GM19463 (cell line): ENCODE measurements at regions not wholly inside any gene's neighbourhood (a gene's known extent, or its start where the extent isn't known, plus 50 kb on each side); places are given as distances from the start of the nearest gene placed in this dataset.

ENCODE experiments used
- ATAC-seq: cut with Tn5 transposase; IDR thresholded peaks from one replicate; pipeline ENCODE4 v1.9.1; 2021; ENCODE audit warnings: mild to moderate bottlenecking, moderate library complexity; ENCODE audit not compliant: unreplicated experiment

DNA sequence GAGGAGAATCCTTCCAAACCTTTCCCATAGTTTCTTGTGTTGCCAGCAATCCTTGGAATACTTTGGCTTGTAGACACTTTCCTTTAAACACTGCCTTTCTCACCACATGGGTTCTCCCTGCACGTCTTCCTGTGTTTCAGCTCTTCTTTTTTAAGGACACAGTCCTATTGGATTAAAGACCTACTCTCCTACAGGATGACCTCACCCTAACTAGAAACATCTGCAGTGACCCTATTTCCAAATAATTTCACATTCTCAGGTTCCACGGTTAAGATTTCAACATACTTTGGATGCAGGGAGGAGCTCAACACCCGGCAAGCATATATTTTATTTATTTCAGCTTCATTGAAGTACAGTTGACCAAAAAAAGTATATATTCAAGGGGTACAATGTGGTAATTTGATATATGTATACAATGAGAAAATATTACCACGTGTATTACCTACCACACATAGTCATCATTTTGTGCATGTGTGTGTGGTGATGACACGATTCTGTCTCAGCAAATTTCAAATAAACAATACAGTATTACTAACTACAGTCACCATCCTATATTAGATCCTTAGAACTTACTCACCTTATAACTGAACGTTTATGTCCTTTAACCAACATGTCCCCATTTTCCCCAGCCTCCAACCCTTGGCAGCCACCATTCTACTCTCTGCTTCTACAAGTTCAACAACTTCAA is 745.0 kb downstream of the CBLN2 start:
- no peak for ATAC-seq

DNA sequence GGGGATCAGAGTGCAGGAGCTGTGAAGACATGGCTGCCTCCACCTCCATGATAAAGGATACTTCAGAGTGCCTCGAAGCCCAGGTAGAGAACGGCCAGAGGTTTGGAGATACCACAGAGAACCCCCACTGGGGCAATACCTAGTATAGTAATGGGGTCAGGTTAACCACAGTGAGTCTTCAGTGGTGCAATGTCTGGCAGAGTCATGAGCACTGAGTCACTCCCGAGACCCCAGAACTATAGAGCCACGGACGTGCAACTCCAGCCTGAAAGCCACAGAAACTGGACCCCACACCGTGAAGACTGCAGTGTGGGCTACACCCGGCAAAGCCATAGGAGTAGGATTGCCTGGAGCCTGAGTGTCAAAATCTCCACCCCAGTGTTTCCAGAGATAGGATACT is 746.6 kb downstream of the CBLN2 start:
- ATAC-seq: no peak

GRCh38 chr18:71784777-71785176 is 759.4 kb downstream of the CBLN2 start:
- ATAC-seq: peak; percentile 68

DNA sequence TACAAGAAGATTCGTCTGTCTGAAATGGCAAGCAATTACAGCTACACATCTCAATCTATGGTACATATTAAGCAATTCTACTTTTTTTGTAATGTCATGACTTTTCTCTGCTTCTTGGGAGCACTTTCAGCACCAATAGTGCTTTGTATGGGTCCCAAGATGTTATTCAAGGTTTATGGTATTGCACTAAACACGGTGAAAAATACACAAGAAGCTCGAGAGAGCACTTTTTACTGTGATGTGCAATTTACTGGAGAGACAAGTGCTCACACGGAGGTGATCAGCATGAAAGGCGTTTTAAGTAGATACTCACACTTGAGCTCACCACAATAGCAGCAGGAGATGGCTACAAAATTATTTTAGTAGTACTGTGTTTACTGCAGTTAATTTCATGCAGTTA is 783.6 kb downstream of the CBLN2 start:
- ATAC-seq: no peak

DNA sequence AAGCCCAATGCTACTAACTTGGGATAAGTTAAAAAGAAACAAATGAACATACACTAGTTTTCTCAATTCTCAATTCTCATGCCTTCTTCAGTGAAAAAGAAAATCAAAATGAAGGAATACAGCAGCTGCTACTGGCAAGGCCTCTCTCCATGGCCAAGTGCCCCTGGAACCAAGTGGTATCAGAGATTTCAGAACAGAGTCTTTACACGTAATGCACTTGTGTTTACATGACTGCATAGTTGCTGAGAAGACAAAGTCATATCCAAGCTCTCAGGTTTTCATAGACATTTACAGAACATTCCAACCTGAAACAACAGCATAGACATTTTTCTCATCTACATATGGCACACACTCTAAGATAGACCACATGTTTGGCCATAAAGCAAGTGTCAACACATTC is 789.9 kb downstream of the CBLN2 start:
- ATAC-seq: no peak

DNA sequence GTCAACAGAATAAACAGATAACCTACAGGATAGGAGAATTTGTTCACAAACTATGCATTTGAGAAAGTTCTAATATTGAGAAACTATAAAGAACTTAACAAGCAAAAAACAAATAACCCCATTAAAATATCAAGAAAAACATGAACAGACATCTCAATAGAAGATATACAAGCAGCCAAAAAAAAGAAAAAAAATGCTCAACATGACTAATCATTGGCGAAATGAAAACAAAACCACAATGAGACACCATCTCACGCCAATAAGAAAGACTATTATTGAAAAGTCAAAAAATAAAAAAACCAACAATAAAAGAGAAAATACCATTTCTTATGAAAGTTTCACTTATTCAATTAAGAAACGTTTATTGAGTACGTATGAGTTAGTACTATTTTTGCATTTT is 800.5 kb downstream of the CBLN2 start:
- ATAC-seq: no peak

GRCh38 chr18:71729611-71730010 is 814.5 kb downstream of the CBLN2 start:
- no peak for ATAC-seq

GRCh38 chr18:71727909-71728308 is 816.2 kb downstream of the CBLN2 start:
- ATAC-seq: no peak

DNA sequence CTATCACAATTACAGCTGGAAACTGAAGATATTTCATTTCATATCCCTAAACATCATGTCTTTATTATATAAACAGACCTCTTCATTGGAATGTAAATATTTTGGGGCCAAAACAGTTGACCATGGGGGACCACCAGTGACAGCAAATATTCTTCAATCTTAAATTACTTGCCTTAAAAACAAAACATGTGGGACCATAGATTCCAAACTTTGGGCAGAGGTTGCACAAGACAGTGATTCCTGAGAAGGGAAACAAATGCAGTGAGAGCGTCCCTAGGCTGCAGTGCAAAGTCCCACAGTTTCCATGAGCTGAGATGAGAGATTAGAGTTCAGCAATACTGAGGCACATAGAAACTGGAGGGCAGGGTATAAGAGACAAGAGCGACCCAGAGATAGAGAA is 818.9 kb downstream of the CBLN2 start:
- no peak for ATAC-seq

DNA sequence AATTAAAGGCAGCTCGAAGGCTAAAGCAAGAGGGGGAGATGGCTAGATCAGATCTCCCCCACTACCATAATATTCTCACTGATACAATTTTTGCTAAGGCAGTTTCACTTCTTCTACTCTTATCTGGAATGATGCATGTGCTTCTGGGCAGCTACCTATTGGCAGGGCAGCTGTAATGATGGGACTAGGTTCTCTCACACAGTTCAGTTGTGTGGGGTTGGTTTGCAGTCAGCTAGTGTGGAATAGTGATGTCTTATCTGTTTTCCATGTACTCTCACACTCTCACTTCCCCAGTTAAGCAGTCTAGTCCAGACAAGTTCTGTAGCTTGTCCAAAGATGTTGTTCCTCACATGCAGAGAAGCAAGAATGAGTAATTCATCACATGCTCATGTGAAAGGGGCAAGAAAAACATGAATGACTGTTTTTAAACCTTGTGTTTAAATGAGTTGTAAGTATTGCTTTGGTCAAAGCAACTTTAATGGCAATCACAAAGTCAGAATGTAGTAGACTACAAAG is 836.1 kb downstream of the CBLN2 start:
- ATAC-seq: no peak

DNA sequence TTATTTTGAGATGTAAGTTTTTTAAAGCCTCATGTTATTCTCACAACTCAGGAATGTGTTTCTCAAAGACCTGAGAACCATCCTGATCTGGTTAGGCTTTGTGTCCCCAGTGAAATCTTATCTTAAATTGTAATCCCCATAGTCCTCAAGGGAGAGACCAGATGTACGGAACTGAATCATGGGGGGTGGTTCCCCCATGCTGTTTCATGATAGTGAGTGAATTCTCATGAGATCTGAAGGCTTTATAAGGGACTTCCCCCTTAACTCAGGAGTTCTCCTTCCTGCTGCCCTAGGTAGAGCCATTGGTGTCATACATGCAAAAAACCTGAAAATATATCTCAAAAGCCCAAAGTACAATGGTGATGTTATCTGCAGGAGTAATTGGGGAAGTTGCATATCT is 836.7 kb downstream of the CBLN2 start:
- ATAC-seq: no peak

- ATAC-seq: no peak
These were observed 854.6 kb downstream of the CBLN2 start for GRCh38 chr18:71689416-71690160.

DNA sequence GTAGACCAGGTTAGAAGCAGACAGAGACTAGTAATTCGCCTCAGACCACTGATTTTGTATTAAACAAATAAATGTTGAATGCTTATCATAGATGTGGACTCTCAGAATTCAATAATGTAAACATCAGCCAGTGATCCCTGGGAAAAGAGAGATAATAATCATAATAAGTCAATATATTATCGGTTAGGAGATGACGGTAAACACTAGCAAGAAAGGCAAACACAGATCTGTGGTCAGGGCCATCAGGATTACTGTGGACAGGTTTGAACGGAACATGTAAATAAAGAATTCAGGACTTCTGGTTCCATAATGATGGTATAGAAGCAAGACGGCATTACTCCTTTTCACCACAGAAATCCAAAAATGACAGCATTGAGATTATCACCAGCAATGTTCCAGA is 861.6 kb downstream of the CBLN2 start:
- ATAC-seq: no peak

GRCh38 chr18:71678144-71678543 is 866.0 kb downstream of the CBLN2 start:
- ATAC-seq: no peak

DNA sequence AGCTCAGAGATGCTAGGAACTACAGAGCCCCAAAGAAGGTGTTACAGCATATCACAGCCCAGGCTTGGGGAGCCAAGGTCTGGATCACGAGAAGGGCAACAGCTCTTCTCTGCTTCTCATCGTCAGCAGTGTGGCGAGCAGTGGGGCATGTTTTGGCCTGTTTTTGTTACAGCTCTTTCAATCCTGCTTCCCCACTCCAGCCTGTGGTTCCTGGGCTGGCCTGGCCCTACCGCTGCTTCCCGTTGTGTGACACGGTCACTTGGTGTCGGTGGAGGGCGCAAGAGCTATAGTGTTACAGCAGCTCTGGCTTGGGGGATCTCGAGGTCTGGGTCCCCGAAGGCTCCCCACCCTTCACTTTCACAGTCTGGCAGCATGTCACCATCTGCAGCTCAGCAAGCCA is 870.2 kb downstream of the CBLN2 start:
- ATAC-seq: no peak

DNA sequence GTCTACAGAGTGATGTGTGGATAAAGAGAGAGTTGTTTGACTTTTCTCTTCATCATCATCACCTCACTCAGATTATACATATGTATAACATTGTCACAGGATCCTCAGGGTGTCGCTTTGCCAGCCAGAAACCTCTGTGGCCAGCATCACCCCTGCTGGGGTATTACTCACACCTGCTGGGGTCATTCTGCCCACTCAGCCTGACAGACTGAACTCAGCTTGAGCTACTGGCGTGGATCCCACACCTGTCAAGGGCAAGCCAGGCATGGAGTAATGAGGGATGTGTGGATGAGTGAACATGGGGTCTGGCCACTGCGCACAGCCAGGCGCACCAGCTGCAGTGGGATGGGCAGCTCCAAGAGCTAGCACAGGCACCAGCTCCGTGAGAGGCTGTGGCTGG is 870.6 kb downstream of the CBLN2 start:
- ATAC-seq: no peak

DNA sequence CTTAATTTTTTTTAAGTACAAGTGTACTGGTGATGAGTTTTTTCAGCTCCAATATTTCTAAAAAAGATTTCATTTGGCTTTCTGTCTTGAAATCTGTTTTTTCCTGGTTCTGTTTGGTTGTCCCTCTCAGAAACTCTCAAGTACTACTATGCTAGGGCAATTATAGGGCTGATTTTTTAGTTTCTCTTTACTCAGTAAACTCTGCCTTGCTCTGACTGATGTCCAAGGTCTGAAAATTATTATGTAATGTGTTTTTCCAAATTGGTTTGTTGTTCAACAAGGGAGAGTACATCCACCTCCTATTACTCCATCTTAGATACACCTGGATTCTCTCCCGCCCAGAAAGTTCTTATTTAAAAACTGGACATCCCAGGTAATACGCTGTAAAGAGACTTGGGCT is 877.7 kb downstream of the CBLN2 start:
- no peak for ATAC-seq

- no peak for ATAC-seq
These were observed 879.0 kb downstream of the CBLN2 start for GRCh38 chr18:71665131-71665530.

GRCh38 chr18:71643822-71644221 is 900.3 kb downstream of the CBLN2 start:
- no peak for ATAC-seq

DNA sequence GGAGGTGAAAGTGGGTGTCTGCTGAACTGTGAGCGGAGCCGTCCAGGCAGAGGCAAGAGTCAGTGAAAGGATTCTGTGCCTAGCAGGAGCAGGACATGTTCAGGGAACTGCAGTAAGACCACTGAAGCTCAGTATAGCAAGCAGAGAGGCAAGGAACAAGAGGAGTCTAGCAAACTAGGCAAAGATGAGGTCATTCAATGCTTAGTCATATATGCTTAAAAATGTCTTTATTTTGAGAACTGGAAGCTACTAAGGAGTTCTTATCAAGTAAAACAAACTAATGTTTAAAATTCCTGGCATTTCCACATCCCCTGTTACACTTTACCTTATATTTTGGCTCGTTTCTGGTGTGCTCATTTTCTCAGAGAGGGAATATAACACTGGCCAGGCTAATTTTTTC is 913.4 kb downstream of the CBLN2 start:
- ATAC-seq: no peak

DNA sequence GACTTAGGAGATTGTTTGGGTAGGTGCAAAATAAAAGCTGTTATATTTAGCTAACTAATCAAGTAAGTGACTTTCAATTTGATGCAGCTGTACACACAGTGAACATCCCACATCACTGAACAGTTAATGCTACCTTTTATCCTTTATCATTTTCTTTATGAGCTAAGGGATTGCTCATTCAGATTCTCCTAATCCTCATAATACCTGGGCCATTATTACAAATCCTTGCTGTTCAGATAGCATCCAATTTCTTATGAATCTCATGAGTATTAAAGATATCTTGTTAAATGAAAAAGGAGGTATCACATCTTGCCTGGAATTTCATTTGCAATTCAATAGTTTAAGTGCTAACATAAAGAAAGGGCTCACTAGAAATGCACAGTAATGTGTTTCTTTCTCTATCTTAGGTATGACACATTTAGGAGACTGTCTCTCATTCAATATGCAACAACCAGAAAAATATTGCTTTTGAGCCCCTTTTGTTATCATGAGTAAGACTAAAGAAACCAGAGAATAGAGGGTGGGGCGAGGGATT is 918.5 kb downstream of the CBLN2 start:
- no peak for ATAC-seq

DNA sequence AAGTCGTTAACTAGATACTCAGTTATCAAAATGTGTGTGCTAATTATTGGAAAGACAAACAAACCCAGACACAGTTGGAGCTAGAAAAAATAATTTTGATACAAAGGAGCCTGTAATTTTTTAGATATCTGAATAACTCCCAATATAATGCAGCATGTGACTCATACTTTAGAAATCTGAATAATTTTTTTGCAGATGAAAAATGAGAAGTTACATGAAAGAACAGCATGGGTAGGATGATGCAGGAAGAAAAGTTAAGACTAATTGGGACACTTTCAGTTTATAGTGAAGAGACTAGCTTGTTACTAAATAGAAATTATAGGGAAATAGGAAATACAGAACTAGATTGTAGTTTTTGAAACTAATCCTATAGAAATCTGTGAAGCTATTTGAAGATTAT is 945.8 kb downstream of the CBLN2 start:
- ATAC-seq: no peak
